Myocyte (in vitro differentiated cells): ENCODE measurements at regions not wholly inside any gene's neighbourhood (a gene's known extent, or its start where the extent isn't known, plus 50 kb on each side); places are given as distances from the start of the nearest gene placed in this dataset.
"Not testable (repeated sequence)": the region's sequence is repeated elsewhere in the genome, so short reads cannot be mapped to it uniquely, and the experiment has no call there.

Source experiments
- DNase-seq: peaks from one replicate; pipeline ENCODE4 v3.0.0-alpha.2; 2012; ENCODE audit warnings: low read depth

GRCh38 chr1:82125866-82126265 is 325.1 kb downstream of the ADGRL2 start:
- DNase-seq = no peak

- no peak for DNase-seq
Observed at GRCh38 chr1:82125119-82125518, 324.4 kb downstream of the ADGRL2 start.

- no peak for DNase-seq
Observed at GRCh38 chr1:82121421-82121820, 320.7 kb downstream of the ADGRL2 start.

DNA sequence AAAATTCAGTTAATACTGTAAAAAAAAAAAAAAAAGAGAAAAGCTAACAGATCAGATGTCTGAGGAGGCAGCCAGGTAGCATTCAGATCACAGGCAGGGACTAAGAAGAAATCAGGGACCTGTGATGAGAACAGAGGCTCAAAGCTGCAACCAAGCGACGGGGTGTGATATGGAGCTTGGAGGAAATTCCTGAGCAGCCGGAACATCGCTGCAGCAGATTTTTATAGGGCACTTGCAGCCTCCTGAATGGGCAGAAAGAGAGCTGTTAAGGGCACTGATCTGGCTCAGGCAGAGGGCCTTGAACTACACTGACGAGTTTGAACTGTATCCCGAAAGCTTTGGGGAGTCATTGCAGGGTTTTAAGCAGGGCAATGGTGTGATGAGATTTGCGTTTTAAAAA is 315.4 kb downstream of the ADGRL2 start:
- no peak for DNase-seq

- DNase-seq = no peak
Observed at GRCh38 chr1:82114887-82115286, 314.2 kb downstream of the ADGRL2 start.

GRCh38 chr1:82110366-82111254 is 309.9 kb downstream of the ADGRL2 start:
- DNase-seq = no peak

- DNase-seq = no peak
Observed at GRCh38 chr1:82108843-82109242, 308.1 kb downstream of the ADGRL2 start.

GRCh38 chr1:82106672-82107071 is 305.9 kb downstream of the ADGRL2 start:
- no peak for DNase-seq

- no peak for DNase-seq
Observed at GRCh38 chr1:82099170-82099569, 298.4 kb downstream of the ADGRL2 start.

- no peak for DNase-seq
Observed at GRCh38 chr1:82094136-82094535, 293.4 kb downstream of the ADGRL2 start.

- DNase-seq = peak; percentile 5
Observed at GRCh38 chr1:82091729-82092128, 291.0 kb downstream of the ADGRL2 start.

GRCh38 chr1:82091265-82091664 is 290.5 kb downstream of the ADGRL2 start:
- DNase-seq = no peak

GRCh38 chr1:82090104-82090503 is 289.4 kb downstream of the ADGRL2 start:
- DNase-seq = no peak

DNA sequence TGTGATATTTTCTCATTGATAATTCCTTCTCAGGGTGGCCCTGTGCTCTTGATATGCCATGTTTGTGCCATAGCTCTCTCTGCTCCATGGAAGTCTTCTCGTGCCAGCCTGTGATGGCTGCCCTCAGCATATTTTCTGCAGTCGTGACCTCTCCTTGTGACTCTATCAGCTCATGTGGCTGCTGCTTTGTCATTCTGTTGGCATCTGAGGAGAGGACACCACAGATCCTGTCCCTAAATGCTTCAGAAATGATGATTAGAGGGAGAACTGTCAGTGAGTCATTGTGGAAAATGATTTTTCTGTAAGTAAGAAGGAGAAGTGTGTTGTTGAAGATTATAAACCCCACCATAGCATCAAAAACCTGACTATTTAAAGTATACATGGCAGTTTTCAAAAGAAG is 286.0 kb downstream of the ADGRL2 start:
- peak; percentile 53 for DNase-seq

DNA sequence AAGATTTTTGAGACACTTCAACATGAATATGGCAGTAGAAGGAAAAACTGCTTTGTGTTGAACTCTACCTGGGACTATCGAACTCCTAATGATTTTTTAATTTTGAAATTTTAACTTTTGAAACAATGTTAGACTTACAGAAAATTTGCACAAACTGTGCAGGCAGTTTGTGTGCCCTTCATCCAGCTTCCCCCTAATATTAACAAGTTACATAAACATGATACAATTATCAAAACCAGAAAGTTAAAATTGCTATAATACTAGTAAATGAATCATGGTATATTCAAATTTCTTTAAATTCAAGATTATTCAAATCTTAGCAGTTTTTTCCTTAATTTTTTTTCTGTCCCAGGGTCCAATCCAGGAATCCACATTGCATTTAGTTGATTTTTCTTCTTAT is 278.9 kb downstream of the ADGRL2 start:
- DNase-seq = no peak

- DNase-seq = no peak
Observed at GRCh38 chr1:82073659-82074058, 272.9 kb downstream of the ADGRL2 start.

DNA sequence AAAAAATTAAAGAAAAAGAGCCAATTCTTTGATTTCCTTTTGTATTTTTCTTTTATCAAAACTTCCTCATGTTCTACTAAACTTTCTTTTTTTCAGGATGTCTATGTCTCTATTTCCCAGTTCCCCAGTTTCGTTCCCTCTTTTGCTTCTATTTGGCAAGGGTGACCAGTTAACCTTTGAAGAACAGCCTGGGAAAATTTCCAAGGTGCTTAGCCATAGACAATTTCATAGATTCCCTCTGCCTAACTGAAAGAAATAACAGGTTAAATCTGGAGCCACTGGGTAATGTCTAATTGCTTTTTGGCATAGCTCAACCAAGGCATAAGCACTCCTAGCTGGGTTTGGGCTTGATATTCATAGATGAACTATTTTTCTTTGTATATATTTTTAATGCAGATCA is 272.3 kb downstream of the ADGRL2 start:
- no peak for DNase-seq

DNA sequence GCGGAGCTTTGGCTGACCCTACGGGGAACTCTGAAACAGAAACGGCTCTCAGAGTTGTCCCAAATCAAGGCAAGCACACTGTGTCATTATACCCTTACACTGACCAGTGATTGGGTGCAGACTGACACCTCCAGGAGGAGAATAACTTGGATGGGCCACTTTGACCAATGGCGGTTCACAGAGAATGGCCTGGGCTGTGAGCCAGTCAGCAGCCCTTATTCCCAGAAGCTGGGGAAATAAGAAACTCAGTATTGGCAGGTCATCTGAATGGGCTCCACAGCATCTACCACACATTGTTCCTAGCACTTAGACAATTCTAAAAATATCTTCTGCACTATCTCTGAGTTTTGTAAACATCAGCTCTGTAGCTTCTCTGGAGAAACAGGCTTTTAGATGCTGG is 265.2 kb downstream of the ADGRL2 start:
- no peak for DNase-seq

- DNase-seq = no peak
Observed at GRCh38 chr1:82064691-82065090, 264.0 kb downstream of the ADGRL2 start.

- DNase-seq = no peak
Observed at GRCh38 chr1:82062206-82062605, 261.5 kb downstream of the ADGRL2 start.

- DNase-seq = peak; percentile 2
Observed at GRCh38 chr1:82059959-82060358, 259.2 kb downstream of the ADGRL2 start.

DNA sequence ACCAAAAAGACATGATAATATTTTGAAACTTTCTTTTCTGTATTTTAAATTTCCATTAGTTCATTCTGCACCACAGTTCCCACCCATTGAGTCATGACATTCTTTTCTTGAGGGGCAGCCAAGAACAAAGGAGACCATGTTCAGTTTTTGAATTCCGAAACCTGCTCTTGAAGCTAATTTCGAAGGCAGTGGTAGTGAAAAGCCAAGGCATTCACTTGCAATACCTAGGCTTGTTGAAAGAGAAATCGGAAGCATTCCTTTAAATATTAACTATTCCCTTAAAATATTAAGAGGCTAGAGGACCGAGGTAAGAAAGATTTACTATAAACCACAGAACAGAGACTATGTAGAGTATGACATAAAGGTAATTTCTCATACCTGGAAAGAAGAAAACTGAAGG is 256.3 kb downstream of the ADGRL2 start:
- DNase-seq = no peak

- DNase-seq = not testable (repeated sequence)
Observed at GRCh38 chr1:82055375-82055774, 254.6 kb downstream of the ADGRL2 start.
